A549 (cell line): ENCODE measurements at regions not wholly inside any gene's neighbourhood (a gene's known extent, or its start where the extent isn't known, plus 50 kb on each side); places are given as distances from the start of the nearest gene placed in this dataset.

Source experiments
- ATAC-seq, 2 experiments: fragments of 200-7000 bp in 1 of 2; fragments of >200 bp in 1 of 2; cut with Nextera tagmentation in 1 of 2; cut with Tn5 transposase in 1 of 2; 3 replicates each; pipeline versions ENCODE4 v1.8.0 to v1.9.1; 2018 to 2020; ENCODE audit warnings: mild to moderate bottlenecking in 1 of 2, moderate library complexity in 1 of 2
- CTCF ChIA-PET: fragments of 300-600 bp; sonication (Branson Sonifier 250); formaldehyde crosslinking; extraction: SDS; loops from one replicate; lab custom pipeline; 2021; ENCODE audit warnings: antibody characterized with exemption, inconsistent platforms; lab: Yijun Ruan, JAX
- POLR2A ChIA-PET: fragments of 350-600 bp; formaldehyde crosslinking; extraction: SDS; loops from one replicate; lab custom pipeline; 2021; ENCODE audit warnings: antibody characterized with exemption, inconsistent platforms; lab: Yijun Ruan, JAX
- DNase-seq, 2 experiments: peaks; one replicate each; pipeline versions ENCODE4 v3.0.0 to v3.0.0-alpha.2; 2011 to 2016; ENCODE audit warnings: low read depth in 1 of 2, low spot score in 1 of 2
- FAIRE-seq: peaks from 2 replicates; lab custom pipeline; 2011; peaks lifted over from hg19 to GRCh38; lab: Jason Lieb, UNC
- H3K27ac ChIP-seq, 2 experiments: fragments of >200 bp; sonication (Bioruptor Twin); formaldehyde crosslinking; 3 replicates each; pipeline ENCODE4 v1.5.1; 2016 to 2017
- H3K4me1 ChIP-seq: fragments of >200 bp; sonication (Bioruptor Twin); formaldehyde crosslinking; 3 replicates; pipeline ENCODE4 v1.6.1; 2016
- H3K4me2 ChIP-seq: fragments of >200 bp; sonication (Bioruptor Twin); formaldehyde crosslinking; 3 replicates; pipeline ENCODE4 v1.6.1; 2016
- H3K4me3 ChIP-seq: fragments of >200 bp; sonication (Bioruptor Twin); formaldehyde crosslinking; 3 replicates; pipeline ENCODE4 v1.5.1; 2016
- H3K9me3 ChIP-seq: fragments of >200 bp; sonication (Bioruptor Twin); formaldehyde crosslinking; 3 replicates; pipeline ENCODE4 v1.6.1; 2016
- CBX2 ChIP-seq: fragments of 200-600 bp; sonication (generic); IDR thresholded peaks from 2 replicates; pipeline ENCODE4 v1.6.1; 2016; ENCODE audit warnings: low read depth, mild to moderate bottlenecking, borderline replicate concordance
- CHD2 ChIP-seq: fragments of 150-350 bp; IDR thresholded peaks from 2 replicates; pipeline ENCODE4 v1.6.1; 2014; ENCODE audit warnings: low read length; ENCODE audit not compliant: partially characterized antibody
- CHD4 ChIP-seq: fragments of 200-600 bp; sonication (generic); IDR thresholded peaks from 2 replicates; pipeline ENCODE4 v1.6.1; 2016; ENCODE audit warnings: antibody characterized with exemption, mild to moderate bottlenecking, borderline replicate concordance
- EHF ChIP-seq: fragments of 250-450 bp; sonication (Bioruptor Pico); IDR thresholded peaks from 2 replicates; pipeline ENCODE4 v1.5.0; 2020; ENCODE audit warnings: mild to moderate bottlenecking
- HDAC2 ChIP-seq: fragments of 200-600 bp; sonication (generic); IDR thresholded peaks from 2 replicates; pipeline ENCODE4 v1.6.1; 2016
- HOXB5 ChIP-seq: fragments of 250-450 bp; sonication (Bioruptor Pico); IDR thresholded peaks from 2 replicates; pipeline ENCODE4 v1.5.0; 2020; ENCODE audit warnings: mild to moderate bottlenecking, moderate library complexity
- JUN ChIP-seq, 2 experiments: fragments of >200 bp; sonication (Bioruptor Twin); formaldehyde crosslinking; IDR thresholded peaks; 2 replicates in 1 of 2; 3 replicates in 1 of 2; pipeline ENCODE4 v1.6.1; 2016 to 2017
- KDM5A ChIP-seq: fragments of 200-600 bp; sonication (generic); IDR thresholded peaks from 2 replicates; pipeline ENCODE4 v1.6.1; 2016; ENCODE audit warnings: antibody characterized with exemption, mild to moderate bottlenecking
- MAFK ChIP-seq: fragments of 450-650 bp; IDR thresholded peaks from 2 replicates; pipeline ENCODE4 v1.6.1; 2014; ENCODE audit not compliant: partially characterized antibody
- NR3C1 ChIP-seq: fragments of >200 bp; sonication (Bioruptor Twin); formaldehyde crosslinking; IDR thresholded peaks from 3 replicates; pipeline ENCODE4 v1.6.1; 2017
- RAD21 ChIP-seq, 2 experiments: fragments of >200 bp in 1 of 2; sonication (Bioruptor Twin) in 1 of 2; formaldehyde crosslinking in 1 of 2; IDR thresholded peaks in 1 of 2; conservative IDR thresholded peaks in 1 of 2; 2 replicates in 1 of 2; 3 replicates in 1 of 2; pipeline ENCODE4 v1.6.1; 2012 to 2018; ENCODE audit warnings: inconsistent platforms in 1 of 2
- SMC3 ChIP-seq: fragments of >200 bp; sonication (Bioruptor Twin); formaldehyde crosslinking; IDR thresholded peaks from 3 replicates; pipeline ENCODE4 v1.6.1; 2018; ENCODE audit warnings: inconsistent platforms
- TP53 ChIP-seq: fragments of 250-450 bp; sonication (Bioruptor Pico); IDR thresholded peaks from 2 replicates; pipeline ENCODE4 v1.5.0; 2021; ENCODE audit warnings: mild to moderate bottlenecking, moderate library complexity
- WGBS: methylation state at CpG from one replicate; pipeline ENCODE4 v1.1.6; 2017; ENCODE audit errors: missing lambda C conversion rate; 5-methylcytosine and 5-hydroxymethylcytosine counted together
- TF ChIP-seq, protein P1 (sequence below): fragments of 250-450 bp; sonication (Bioruptor Pico); IDR thresholded peaks from 2 replicates; pipeline ENCODE4 v1.5.0; 2020; ENCODE audit warnings: low read depth, mild to moderate bottlenecking, moderate library complexity
- TF ChIP-seq, protein P2 (sequence below): fragments of >200 bp; sonication (Bioruptor Twin); formaldehyde crosslinking; IDR thresholded peaks from 3 replicates; pipeline ENCODE4 v1.5.1; 2016
- TF ChIP-seq, protein P3 (sequence below): fragments of 450-650 bp; IDR thresholded peaks from 2 replicates; pipeline ENCODE4 v1.6.1; 2014; ENCODE audit warnings: antibody characterized with exemption
- TF ChIP-seq, protein P4 (sequence below): fragments of 150-350 bp; IDR thresholded peaks from 2 replicates; pipeline ENCODE4 v1.6.1; 2014; ENCODE audit warnings: low read depth, mild to moderate bottlenecking, low read length

DNA sequence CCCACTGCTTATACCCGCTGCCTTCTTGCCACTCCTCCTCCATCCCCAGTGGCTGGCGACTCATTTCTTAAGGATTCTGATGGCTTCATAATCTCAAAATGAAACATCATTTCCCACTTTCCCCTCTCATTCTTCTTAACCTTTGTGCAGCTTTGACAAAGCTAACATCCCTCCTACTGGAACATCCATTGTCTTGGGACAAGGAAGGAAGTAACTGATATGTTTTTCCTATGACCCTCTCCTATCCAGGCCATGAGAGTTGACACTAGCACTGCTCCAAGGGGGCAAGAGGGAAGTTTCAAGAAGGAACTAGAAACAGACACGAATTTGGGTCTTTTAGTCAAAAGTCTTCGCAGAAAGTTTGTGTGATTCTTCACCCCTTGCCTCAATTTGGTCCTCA lies 71.7 kb upstream of the SNX2 start:
- no peak overlapping the region for H3K4me2 ChIP-seq
- no peak overlapping the region for H3K4me3 ChIP-seq
- ChIA-PET POLR2A (interaction anchor here (1.1 kb wide), 1 partner anchor 8 kb away, joined by 3 read pairs; no protein-coding TSS in a partner anchor), CTCF (interaction anchor here (1.1 to 2.8 kb wide), 6 partner anchors 9 to 573 kb away, joined by 3 to 13 read pairs (median 4); no protein-coding TSS in a partner anchor)
- ATAC-seq (no peak), DNase-seq (no peak), FAIRE-seq (no peak)
- no peak overlapping the region for H3K27ac ChIP-seq
- H3K9me3 ChIP-seq, result no peaks in the 10 kb centered on the region
- no peaks in the 10 kb centered on the region for H3K4me1 ChIP-seq
- WGBS, result 64% methylated on average over 4 of the region's 4 CpGs
- no peak for TF ChIP-seq EHF (CRISPR knock-in tag)
- TF ChIP-seq CBX2, result no peak
- no peak for TF ChIP-seq HOXB5 (CRISPR knock-in tag)
- no peak for TF ChIP-seq HDAC2

DNA sequence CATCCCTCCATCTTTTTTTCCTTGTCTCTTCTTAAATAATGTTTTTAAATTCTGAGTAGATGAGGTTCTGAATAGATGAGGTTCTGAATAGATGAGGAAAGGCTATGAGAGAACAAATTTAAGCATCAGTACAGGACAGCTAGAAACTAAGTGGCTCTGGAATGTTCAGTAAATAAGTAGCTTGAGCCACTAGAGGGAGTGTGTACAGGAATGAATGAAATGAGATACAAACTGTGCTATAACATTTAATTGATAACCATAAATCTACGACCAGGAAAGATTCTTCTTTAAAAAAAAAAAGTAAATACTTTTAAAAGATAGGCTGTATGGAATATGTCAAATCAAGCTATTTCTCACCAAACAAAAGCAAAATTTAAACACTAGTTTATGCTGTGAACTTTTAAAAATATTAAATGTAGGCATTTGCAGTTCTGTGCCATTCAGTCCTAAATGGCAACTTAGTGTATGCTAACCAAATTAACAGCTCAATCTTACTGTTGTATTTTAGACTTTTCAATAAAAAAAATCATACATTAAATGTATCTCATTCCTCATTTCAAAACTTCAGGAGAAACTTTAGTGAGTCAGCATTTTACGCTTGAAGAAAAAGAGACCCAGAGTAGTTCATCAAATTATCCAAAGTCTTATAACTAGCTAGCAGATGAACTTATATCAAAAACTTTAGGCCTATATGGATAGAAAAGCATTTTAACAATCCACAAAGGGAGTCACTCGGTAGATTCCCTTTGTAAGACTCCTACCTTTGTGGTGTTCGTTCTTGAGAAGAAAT lies 70.4 kb upstream of the SNX2 start:
- WGBS, result 68% methylated on average over 4 of the region's 4 CpGs
- Histone ChIP-seq H3K9me3 (no peaks in the 10 kb centered on the region), H3K4me2 (no peak overlapping the region), H3K27ac (no peak overlapping the region), H3K4me1 (no peaks in the 10 kb centered on the region), H3K4me3 (no peak overlapping the region)
- TF ChIP-seq NR3C1 (no peak), RAD21 (conservative IDR thresholded peaks at IDR 0.05 in 1 of 2, IDR thresholded peaks at IDR 0.05 in 1 of 2) (peak; percentile 38 to 50), CHD4 (no peak), JUN (IDR thresholded peaks at IDR 0.05) (no peak), SMC3 (peak; percentile 66), MAFK (peak; percentile 91)
- TF ChIP-seq, protein P1, sequence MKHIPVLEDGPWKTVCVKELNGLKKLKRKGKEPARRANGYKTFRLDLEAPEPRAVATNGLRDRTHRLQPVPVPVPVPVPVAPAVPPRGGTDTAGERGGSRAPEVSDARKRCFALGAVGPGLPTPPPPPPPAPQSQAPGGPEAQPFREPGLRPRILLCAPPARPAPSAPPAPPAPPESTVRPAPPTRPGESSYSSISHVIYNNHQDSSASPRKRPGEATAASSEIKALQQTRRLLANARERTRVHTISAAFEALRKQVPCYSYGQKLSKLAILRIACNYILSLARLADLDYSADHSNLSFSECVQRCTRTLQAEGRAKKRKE (CRISPR knock-in tag), result no peak
- TF ChIP-seq, protein P2, sequence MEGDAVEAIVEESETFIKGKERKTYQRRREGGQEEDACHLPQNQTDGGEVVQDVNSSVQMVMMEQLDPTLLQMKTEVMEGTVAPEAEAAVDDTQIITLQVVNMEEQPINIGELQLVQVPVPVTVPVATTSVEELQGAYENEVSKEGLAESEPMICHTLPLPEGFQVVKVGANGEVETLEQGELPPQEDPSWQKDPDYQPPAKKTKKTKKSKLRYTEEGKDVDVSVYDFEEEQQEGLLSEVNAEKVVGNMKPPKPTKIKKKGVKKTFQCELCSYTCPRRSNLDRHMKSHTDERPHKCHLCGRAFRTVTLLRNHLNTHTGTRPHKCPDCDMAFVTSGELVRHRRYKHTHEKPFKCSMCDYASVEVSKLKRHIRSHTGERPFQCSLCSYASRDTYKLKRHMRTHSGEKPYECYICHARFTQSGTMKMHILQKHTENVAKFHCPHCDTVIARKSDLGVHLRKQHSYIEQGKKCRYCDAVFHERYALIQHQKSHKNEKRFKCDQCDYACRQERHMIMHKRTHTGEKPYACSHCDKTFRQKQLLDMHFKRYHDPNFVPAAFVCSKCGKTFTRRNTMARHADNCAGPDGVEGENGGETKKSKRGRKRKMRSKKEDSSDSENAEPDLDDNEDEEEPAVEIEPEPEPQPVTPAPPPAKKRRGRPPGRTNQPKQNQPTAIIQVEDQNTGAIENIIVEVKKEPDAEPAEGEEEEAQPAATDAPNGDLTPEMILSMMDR, result peak; percentile 67
- DNase-seq (peak; percentile 32 to 55), ATAC-seq (peak; percentile 82 to 88; a peak in 5 of 6 replicates), FAIRE-seq (peak; percentile 28)
- ChIA-PET POLR2A (interaction anchor here (0.6 to 1.1 kb wide), 3 partner anchors 9 to 141 kb away, joined by 3 to 6 read pairs (median 4); partner anchors contain the start of genes SNX2 and SNX24), CTCF (interaction anchor here (0.5 to 2.8 kb wide), 26 partner anchors 10 to 907 kb away, joined by 3 to 13 read pairs (median 3); no protein-coding TSS in a partner anchor)

DNA sequence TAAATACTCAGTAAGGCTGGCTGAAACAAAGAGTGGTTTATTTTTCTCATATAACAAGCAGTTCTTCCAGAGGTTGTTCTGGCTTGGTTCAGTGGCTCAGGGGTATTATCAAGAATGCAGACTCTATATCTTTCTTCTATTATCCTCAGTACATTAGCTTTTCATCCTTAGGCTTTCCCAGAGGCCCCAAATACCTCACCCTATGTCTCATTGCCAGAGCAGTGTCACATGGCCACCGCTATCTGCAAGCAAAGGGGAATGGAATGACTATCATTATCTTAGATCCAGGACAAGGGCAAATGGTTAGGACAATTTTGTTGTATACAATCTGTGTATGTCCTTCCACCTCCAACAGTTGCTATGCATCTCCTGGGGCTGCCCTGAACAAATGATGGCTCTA lies 69.0 kb upstream of the SNX2 start:
- TF ChIP-seq, protein P1 (CRISPR knock-in tag), result no peak
- TF ChIP-seq KDM5A (no peak), TP53 (CRISPR knock-in tag) (no peak), CHD2 (no peak)
- TF ChIP-seq, protein P3, sequence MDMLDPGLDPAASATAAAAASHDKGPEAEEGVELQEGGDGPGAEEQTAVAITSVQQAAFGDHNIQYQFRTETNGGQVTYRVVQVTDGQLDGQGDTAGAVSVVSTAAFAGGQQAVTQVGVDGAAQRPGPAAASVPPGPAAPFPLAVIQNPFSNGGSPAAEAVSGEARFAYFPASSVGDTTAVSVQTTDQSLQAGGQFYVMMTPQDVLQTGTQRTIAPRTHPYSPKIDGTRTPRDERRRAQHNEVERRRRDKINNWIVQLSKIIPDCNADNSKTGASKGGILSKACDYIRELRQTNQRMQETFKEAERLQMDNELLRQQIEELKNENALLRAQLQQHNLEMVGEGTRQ, result no peak
- TF ChIP-seq, protein P4, sequence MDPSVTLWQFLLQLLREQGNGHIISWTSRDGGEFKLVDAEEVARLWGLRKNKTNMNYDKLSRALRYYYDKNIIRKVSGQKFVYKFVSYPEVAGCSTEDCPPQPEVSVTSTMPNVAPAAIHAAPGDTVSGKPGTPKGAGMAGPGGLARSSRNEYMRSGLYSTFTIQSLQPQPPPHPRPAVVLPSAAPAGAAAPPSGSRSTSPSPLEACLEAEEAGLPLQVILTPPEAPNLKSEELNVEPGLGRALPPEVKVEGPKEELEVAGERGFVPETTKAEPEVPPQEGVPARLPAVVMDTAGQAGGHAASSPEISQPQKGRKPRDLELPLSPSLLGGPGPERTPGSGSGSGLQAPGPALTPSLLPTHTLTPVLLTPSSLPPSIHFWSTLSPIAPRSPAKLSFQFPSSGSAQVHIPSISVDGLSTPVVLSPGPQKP, result no peak
- TF ChIP-seq, all 56 proteins: peak for 0
- ATAC-seq (no peak), FAIRE-seq (no peak), DNase-seq (no peak)
- Histone ChIP-seq H3K4me2 (no peak overlapping the region), H3K9me3 (no peaks in the 10 kb centered on the region), H3K4me1 (no peaks in the 10 kb centered on the region), H3K27ac (no peak overlapping the region), H3K4me3 (no peak overlapping the region)
- POLR2A ChIA-PET, result no interaction called here
- 55% methylated on average over 1 of the region's 1 CpG for WGBS
- CTCF ChIA-PET, result interaction anchor here (1.2 to 2.8 kb wide), 3 partner anchors 11 to 294 kb away, joined by 3 to 12 read pairs (median 3); no protein-coding TSS in a partner anchor
